Fibroblast of lung (primary cell): ENCODE measurements at regions not wholly inside any gene's neighbourhood (a gene's known extent, or its start where the extent isn't known, plus 50 kb on each side); places are given as distances from the start of the nearest gene placed in this dataset.

Experiments used
- EZH2 ChIP-seq: IDR thresholded peaks from 2 replicates; pipeline ENCODE4 v1.5.1; 2012; ENCODE audit warnings: low read length, control low read depth, mild to moderate bottlenecking; ENCODE audit errors: missing control alignments
- TF ChIP-seq, protein P1 (sequence below), 2 donors: IDR thresholded peaks in 1 of 2; conservative IDR thresholded peaks in 1 of 2; 1 replicate in 1 of 2; 2 replicates in 1 of 2; pipeline ENCODE4 v1.5.1; 2011 to 2012; ENCODE audit warnings: low read length in 2 of 2, control low read depth in 1 of 2, inconsistent platforms in 1 of 2, low read depth in 1 of 2, mild to moderate bottlenecking in 1 of 2

DNA sequence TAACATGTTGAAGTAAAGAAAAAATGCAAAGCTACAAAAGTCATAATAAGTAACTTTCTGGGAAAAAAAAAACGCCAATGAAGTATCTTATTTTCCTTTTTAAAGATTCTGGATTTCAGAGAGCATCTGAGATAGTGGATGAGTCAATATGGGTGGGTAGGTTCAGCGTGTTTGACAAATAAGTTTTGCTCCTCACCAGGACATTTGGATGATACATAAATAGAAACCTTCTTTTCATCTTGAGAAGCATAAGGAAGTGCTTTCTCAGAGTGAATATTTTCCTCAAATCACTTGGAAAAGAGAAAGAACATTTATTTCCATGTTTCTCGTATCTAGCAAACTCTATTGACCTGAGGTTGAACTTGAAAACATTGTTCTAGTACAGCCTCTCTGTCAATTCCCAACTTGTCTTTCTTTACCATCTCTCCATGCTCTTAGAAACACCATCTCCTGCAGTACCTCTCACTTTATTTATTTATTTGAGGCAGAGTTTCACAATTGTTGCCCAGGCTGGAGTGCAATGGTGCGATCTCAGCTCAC is 463.2 kb downstream of the KLF5 start:
- TF ChIP-seq, protein P1, sequence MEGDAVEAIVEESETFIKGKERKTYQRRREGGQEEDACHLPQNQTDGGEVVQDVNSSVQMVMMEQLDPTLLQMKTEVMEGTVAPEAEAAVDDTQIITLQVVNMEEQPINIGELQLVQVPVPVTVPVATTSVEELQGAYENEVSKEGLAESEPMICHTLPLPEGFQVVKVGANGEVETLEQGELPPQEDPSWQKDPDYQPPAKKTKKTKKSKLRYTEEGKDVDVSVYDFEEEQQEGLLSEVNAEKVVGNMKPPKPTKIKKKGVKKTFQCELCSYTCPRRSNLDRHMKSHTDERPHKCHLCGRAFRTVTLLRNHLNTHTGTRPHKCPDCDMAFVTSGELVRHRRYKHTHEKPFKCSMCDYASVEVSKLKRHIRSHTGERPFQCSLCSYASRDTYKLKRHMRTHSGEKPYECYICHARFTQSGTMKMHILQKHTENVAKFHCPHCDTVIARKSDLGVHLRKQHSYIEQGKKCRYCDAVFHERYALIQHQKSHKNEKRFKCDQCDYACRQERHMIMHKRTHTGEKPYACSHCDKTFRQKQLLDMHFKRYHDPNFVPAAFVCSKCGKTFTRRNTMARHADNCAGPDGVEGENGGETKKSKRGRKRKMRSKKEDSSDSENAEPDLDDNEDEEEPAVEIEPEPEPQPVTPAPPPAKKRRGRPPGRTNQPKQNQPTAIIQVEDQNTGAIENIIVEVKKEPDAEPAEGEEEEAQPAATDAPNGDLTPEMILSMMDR (conservative IDR thresholded peaks at IDR 0.05 in 1 of 2, IDR thresholded peaks at IDR 0.05 in 1 of 2; ENCODE audit: low read depth in 1 of 2, low read length in 2 of 2), result no peak
- TF ChIP-seq EZH2, result no peak
